GM12878 (cell line): ENCODE measurements at regions not wholly inside any gene's neighbourhood (a gene's known extent, or its start where the extent isn't known, plus 50 kb on each side); places are given as distances from the start of the nearest gene placed in this dataset.

Experiments used
- ATAC-seq: fragments of 200-7000 bp; cut with Tn5 transposase; 3 replicates; pipeline ENCODE4 v1.9.1; 2020; ENCODE audit warnings: mild to moderate bottlenecking, moderate library complexity
- BruUV-seq: library from RNA; stranded (reverse); fragments of 400-500 nt; replicated peaks from 2 replicates; lab custom pipeline; 2021; lab: Mats Ljungman, UMichigan
- CTCF ChIA-PET: fragments of 300-600 bp; sonication (Branson Sonifier 250); formaldehyde crosslinking; extraction: SDS; loops from one replicate; lab custom pipeline; 2021; ENCODE audit warnings: inconsistent platforms; lab: Yijun Ruan, JAX
- POLR2A ChIA-PET: fragments of 350-600 bp; formaldehyde crosslinking; extraction: SDS; loops from one replicate; lab custom pipeline; 2021; ENCODE audit warnings: inconsistent platforms; lab: Charles Lee
- RAD21 ChIA-PET: fragments of 300-600 bp; sonication (Branson Sonifier 250); formaldehyde crosslinking; loops from one replicate; lab custom pipeline; 2023; ENCODE audit warnings: antibody characterized with exemption; ENCODE audit not compliant: unreplicated experiment; lab: Charles Lee
- SMC1A ChIA-PET: fragments of 300-600 bp; sonication (Branson Sonifier 250); formaldehyde crosslinking; loops from one replicate; lab custom pipeline; 2023; ENCODE audit not compliant: unreplicated experiment, uncharacterized antibody; lab: Charles Lee
- DNase-seq: peaks from one replicate; pipeline ENCODE4 v3.0.0-alpha.2; 2011; ENCODE audit warnings: low read depth, low spot score
- FAIRE-seq: peaks from 3 replicates; lab custom pipeline; 2011; peaks lifted over from hg19 to GRCh38; lab: Jason Lieb, UNC
- H2AFZ ChIP-seq: 2 replicates; pipeline ENCODE4 v1.6.0; 2011; ENCODE audit warnings: low read depth, low read length, control low read depth; ENCODE audit not compliant: control insufficient read depth
- H3K27ac ChIP-seq: 2 replicates; pipeline ENCODE4 v1.5.1; 2011; ENCODE audit warnings: control low read depth; ENCODE audit not compliant: control insufficient read depth, insufficient read depth
- H3K27me3 ChIP-seq, 2 experiments: replicated peaks in 1 of 2; 2 replicates each; pipeline versions ENCODE4 v1.6.0 to v1.6.1; 2011; ENCODE audit warnings: low read length in 1 of 2; ENCODE audit not compliant: control insufficient read depth in 2 of 2, insufficient read depth in 2 of 2
- H3K36me3 ChIP-seq, 2 experiments: 2 replicates each; pipeline ENCODE4 v1.5.1; 2011; ENCODE audit warnings: low read length in 1 of 2; ENCODE audit not compliant: control insufficient read depth in 2 of 2, insufficient read depth in 2 of 2
- H3K4me1 ChIP-seq: 2 replicates; pipeline ENCODE4 v1.6.1; 2011; ENCODE audit warnings: mild to moderate bottlenecking, low read length, moderate library complexity, mixed read lengths; ENCODE audit not compliant: control insufficient read depth, insufficient read depth
- H3K4me2 ChIP-seq: 2 replicates; pipeline ENCODE4 v1.6.0; 2011; ENCODE audit warnings: control low read depth; ENCODE audit not compliant: control insufficient read depth, insufficient read depth
- H3K4me3 ChIP-seq: fragments of 200-600 bp; sonication (generic); 2 replicates; pipeline ENCODE4 v1.5.1; 2016
- H3K79me2 ChIP-seq: 2 replicates; pipeline ENCODE4 v1.6.0; 2011; ENCODE audit warnings: low read length; ENCODE audit not compliant: control insufficient read depth, insufficient read depth
- H3K9ac ChIP-seq: 2 replicates; pipeline ENCODE4 v1.8.0; 2011; ENCODE audit warnings: low read length, control low read depth, mixed read lengths; ENCODE audit not compliant: control insufficient read depth, insufficient read depth
- H3K9me3 ChIP-seq: replicated peaks from 3 replicates; pipeline ENCODE4 v1.5.1; 2011; ENCODE audit warnings: mild to moderate bottlenecking, low read length; ENCODE audit not compliant: control insufficient read depth, insufficient read depth
- H4K20me1 ChIP-seq: 2 replicates; pipeline ENCODE4 v1.6.0; 2011; ENCODE audit not compliant: control insufficient read depth, insufficient read depth
- ASH2L ChIP-seq: fragments of 300-600, 200-600 bp; sonication (generic); IDR thresholded peaks from 2 replicates; pipeline ENCODE4 v1.6.1; 2017; ENCODE audit warnings: low read depth, mild to moderate bottlenecking, borderline replicate concordance
- CBFB ChIP-seq: IDR thresholded peaks from 2 replicates; pipeline ENCODE4 v1.6.1; 2016; ENCODE audit warnings: antibody characterized with exemption, low read depth
- CREB1 ChIP-seq: IDR thresholded peaks from 2 replicates; pipeline ENCODE4 v1.6.1; 2012; ENCODE audit warnings: low read depth, mild to moderate bottlenecking, inconsistent platforms
- E2F8 ChIP-seq: fragments of 450-650 bp; IDR thresholded peaks from 2 replicates; pipeline ENCODE4 v1.6.1; 2018; ENCODE audit warnings: mild to moderate bottlenecking, low read depth, moderate library complexity; ENCODE audit not compliant: partially characterized antibody
- EED ChIP-seq: sonication (generic); IDR thresholded peaks from 2 replicates; pipeline ENCODE4 v1.6.1; 2016; ENCODE audit warnings: antibody characterized with exemption, low read depth
- FOXK2 ChIP-seq: fragments of 450-650 bp; IDR thresholded peaks from 2 replicates; pipeline ENCODE4 v1.6.1; 2017; ENCODE audit warnings: mild to moderate bottlenecking, moderate library complexity
- HCFC1 ChIP-seq: fragments of 150-350 bp; IDR thresholded peaks from 2 replicates; pipeline ENCODE4 v1.6.1; 2014; ENCODE audit warnings: low read length
- IKZF1 ChIP-seq: fragments of 450-650 bp; conservative IDR thresholded peaks from 2 replicates; pipeline ENCODE4 v1.6.1; 2017; ENCODE audit warnings: antibody characterized with exemption, mild to moderate bottlenecking
- MLLT1 ChIP-seq: fragments of 450-650 bp; IDR thresholded peaks from 2 replicates; pipeline ENCODE4 v1.6.1; 2016; ENCODE audit warnings: mild to moderate bottlenecking
- POU2F2 ChIP-seq: IDR thresholded peaks from 3 replicates; pipeline ENCODE4 v1.6.1; 2011; ENCODE audit warnings: low read depth, mild to moderate bottlenecking, low read length, borderline replicate concordance
- RELB ChIP-seq: fragments of 450-650 bp; IDR thresholded peaks from 2 replicates; pipeline ENCODE4 v1.6.1; 2017; ENCODE audit warnings: low read depth, mild to moderate bottlenecking, moderate library complexity
- SKIL ChIP-seq: fragments of 450-650 bp; IDR thresholded peaks from 2 replicates; pipeline ENCODE4 v1.6.1; 2017; ENCODE audit warnings: mild to moderate bottlenecking, low read depth, inconsistent platforms; ENCODE audit not compliant: poor library complexity, severe bottlenecking
- YBX1 ChIP-seq: fragments of 450-650 bp; IDR thresholded peaks from 2 replicates; pipeline ENCODE4 v1.6.1; 2016; ENCODE audit warnings: antibody characterized with exemption
- WGBS: methylation state at CpG from one replicate; pipeline ENCODE4 v1.1.6; 2016; ENCODE audit warnings: low lambda C conversion rate; ENCODE audit not compliant: insufficient replicate concordance, insufficient coverage; ENCODE audit errors: missing lambda C conversion rate; 5-methylcytosine and 5-hydroxymethylcytosine counted together
- in situ Hi-C: fragments of 300-500 bp; cut with MboI; formaldehyde crosslinking; loops from 9 replicates; pipeline ENCODE4 v1.14.3; 2018; ENCODE audit warnings: mixed read lengths
- intact Hi-C: fragments of 100-400 bp; cut with micrococcal nuclease; formaldehyde crosslinking; loops from one replicate; pipeline ENCODE4 v1.14.2; 2022; ENCODE audit not compliant: unreplicated experiment

GRCh38 chr2:45154606-45155155 is 145.4 kb upstream of the SIX2 start:
- Histone ChIP-seq H2AFZ (no peak overlapping the region), H3K4me1 (no peaks in the 10 kb centered on the region), H3K9me3 (no peaks in the 10 kb centered on the region; the same call in 2 of the 3 replicates), H4K20me1 (no peaks in the 10 kb centered on the region), H3K36me3 (no peaks in the 10 kb centered on the region), H3K27me3 (peaks cover 1 to 4% of the 10 kb centered on the region in 2 experiments; a peak in 3 of 4 replicates), H3K27ac (no peak overlapping the region), H3K9ac (no peak overlapping the region), H3K79me2 (no peaks in the 10 kb centered on the region), H3K4me3 (no peak overlapping the region), H3K4me2 (no peak overlapping the region)
- ChIA-PET SMC1A (no interaction called here), RAD21 (no interaction called here), CTCF (no interaction called here), POLR2A (no interaction called here)
- ATAC-seq (no peak), DNase-seq (no peak), FAIRE-seq (no peak)
- in situ Hi-C loops (no loop called here), intact Hi-C loops (no loop called here)
- no TSS peak for BruUV-seq
- WGBS: 19% methylated on average over 4 of the region's 4 CpGs
- no peak for TF ChIP-seq IKZF1
- TF ChIP-seq CREB1: no peak
- TF ChIP-seq MLLT1: no peak
- no peak for TF ChIP-seq FOXK2
- no peak for TF ChIP-seq YBX1
- no peak for TF ChIP-seq POU2F2
- no peak for TF ChIP-seq RELB
- TF ChIP-seq SKIL: no peak
- TF ChIP-seq EED: no peak
- TF ChIP-seq CBFB: no peak
- no peak for TF ChIP-seq E2F8
- TF ChIP-seq ASH2L: no peak
- no peak for TF ChIP-seq HCFC1
